H1 (cell line): ENCODE measurements at regions not wholly inside any gene's neighbourhood (a gene's known extent, or its start where the extent isn't known, plus 50 kb on each side); places are given as distances from the start of the nearest gene placed in this dataset.

ENCODE experiments used
- CTCF ChIA-PET: fragments of 300-600 bp; sonication (Branson Sonifier 250); formaldehyde crosslinking; loops from one replicate; lab custom pipeline; 2021; ENCODE audit not compliant: partially characterized antibody; lab: Charles Lee
- POLR2A ChIA-PET: fragments of 300-600 bp; sonication (Branson Sonifier 250); formaldehyde crosslinking; loops from one replicate; lab custom pipeline; 2021; ENCODE audit warnings: inconsistent platforms; ENCODE audit not compliant: partially characterized antibody; lab: Charles Lee
- DNase-seq, 2 experiments: peaks; one replicate each; pipeline versions ENCODE4 v3.0.0 to v3.0.0-alpha.2; 2010 to 2022; ENCODE audit warnings: low spot score in 2 of 2, low read depth in 1 of 2, mixed read lengths in 1 of 2
- FAIRE-seq: peaks from 2 replicates; lab custom pipeline; 2011; peaks lifted over from hg19 to GRCh38; lab: Jason Lieb, UNC
- H2AFZ ChIP-seq: 2 replicates; pipeline ENCODE4 v1.8.1; 2012; ENCODE audit warnings: low read length, inconsistent platforms
- H2AK5ac ChIP-seq: 2 replicates; pipeline ENCODE4 v1.6.1; 2013; ENCODE audit warnings: low read depth, low read length
- H2BK120ac ChIP-seq: replicated peaks from 2 replicates; pipeline ENCODE3; 2013; ENCODE audit warnings: low read depth, low read length, inconsistent platforms
- H2BK12ac ChIP-seq: 2 replicates; pipeline ENCODE4 v1.6.1; 2013; ENCODE audit warnings: low read depth, low read length
- H2BK15ac ChIP-seq: 2 replicates; pipeline ENCODE4 v1.6.1; 2013; ENCODE audit warnings: low read length
- H2BK20ac ChIP-seq: 2 replicates; pipeline ENCODE4 v1.6.1; 2013; ENCODE audit warnings: low read length
- H2BK5ac ChIP-seq: 2 replicates; pipeline ENCODE4 v1.6.1; 2013; ENCODE audit warnings: low read depth, low read length
- H3K14ac ChIP-seq: 2 replicates; pipeline ENCODE4 v1.6.1; 2013; ENCODE audit warnings: inconsistent platforms; ENCODE audit not compliant: insufficient read length
- H3K18ac ChIP-seq: 2 replicates; pipeline ENCODE4 v1.6.1; 2013; ENCODE audit warnings: low read length; ENCODE audit errors: extremely low read depth
- H3K23ac ChIP-seq: 2 replicates; pipeline ENCODE4 v1.6.1; 2013; ENCODE audit warnings: inconsistent platforms; ENCODE audit not compliant: insufficient read length
- H3K23me2 ChIP-seq: 2 replicates; pipeline ENCODE4 v1.6.1; 2013; ENCODE audit warnings: low read depth, low read length
- H3K27ac ChIP-seq: 2 replicates; pipeline ENCODE4 v1.6.1; 2011; ENCODE audit warnings: low read depth, low read length, inconsistent platforms
- H3K27me3 ChIP-seq, 4 experiments: replicated peaks in 1 of 4; 1 replicate in 1 of 4; 2 replicates in 3 of 4; pipeline versions ENCODE4 v1.6.1 to v1.8.1; 2011 to 2013; ENCODE audit warnings: low read length in 3 of 4, mild to moderate bottlenecking in 3 of 4, inconsistent platforms in 2 of 4, mixed read lengths in 2 of 4, moderate library complexity in 1 of 4; ENCODE audit not compliant: control insufficient read depth in 3 of 4, insufficient read depth in 3 of 4; ENCODE audit errors: extremely low read depth in 1 of 4
- H3K36me3 ChIP-seq, 4 experiments: 2 replicates each; pipeline versions ENCODE4 v1.6.1 to v1.8.1; 2011 to 2013; ENCODE audit warnings: mild to moderate bottlenecking in 4 of 4, low read length in 3 of 4, moderate library complexity in 2 of 4, control low read depth in 1 of 4, inconsistent platforms in 1 of 4; ENCODE audit not compliant: insufficient read depth in 4 of 4, control insufficient read depth in 2 of 4
- H3K4ac ChIP-seq: replicated peaks from 2 replicates; pipeline ENCODE3; 2013; ENCODE audit warnings: low read length, low read depth, mixed read lengths, inconsistent platforms; ENCODE audit not compliant: insufficient read length
- H3K4me1 ChIP-seq, 4 experiments: replicated peaks in 1 of 4; 1 replicate in 1 of 4; 2 replicates in 3 of 4; pipeline versions ENCODE4 v1.6.1 to v1.8.1; 2011 to 2013; ENCODE audit warnings: low read length in 3 of 4, inconsistent platforms in 2 of 4, mixed read lengths in 1 of 4; ENCODE audit not compliant: insufficient read depth in 4 of 4, control insufficient read depth in 3 of 4
- H3K4me2 ChIP-seq, 2 experiments: 2 replicates each; pipeline versions ENCODE4 v1.6.1 to v1.8.1; 2011 to 2013; ENCODE audit warnings: low read depth in 2 of 2, low read length in 2 of 2, control low read depth in 1 of 2, inconsistent platforms in 1 of 2, mild to moderate bottlenecking in 1 of 2; ENCODE audit not compliant: insufficient read depth in 1 of 2
- H3K4me3 ChIP-seq, 4 experiments: fragments of 200-600, 300-600 bp in 1 of 4; sonication (generic), shearing (Covaris generic), sonication (Bioruptor Twin) in 1 of 4; 2 replicates each; pipeline versions ENCODE4 v1.5.1 to v1.8.1; 2011 to 2016; ENCODE audit warnings: low read length in 4 of 4, low read depth in 3 of 4, control low read depth in 2 of 4, inconsistent platforms in 2 of 4, mild to moderate bottlenecking in 2 of 4, mixed read lengths in 1 of 4, moderate library complexity in 1 of 4; ENCODE audit not compliant: insufficient read depth in 2 of 4; ENCODE audit errors: extremely low read depth in 1 of 4
- H3K56ac ChIP-seq: replicated peaks from 2 replicates; pipeline ENCODE3; 2013; ENCODE audit warnings: low read depth, mild to moderate bottlenecking, mixed read lengths, low read length, inconsistent platforms; ENCODE audit not compliant: insufficient read length
- H3K79me1 ChIP-seq: 2 replicates; pipeline ENCODE4 v1.6.1; 2013; ENCODE audit warnings: low read depth, low read length, control low read depth
- H3K79me2 ChIP-seq, 2 experiments: 2 replicates each; pipeline versions ENCODE4 v1.6.1 to v1.8.1; 2012 to 2013; ENCODE audit warnings: low read length in 2 of 2, mild to moderate bottlenecking in 2 of 2, inconsistent platforms in 1 of 2; ENCODE audit not compliant: insufficient read depth in 2 of 2, control insufficient read depth in 1 of 2
- H3K9ac ChIP-seq, 4 experiments: replicated peaks in 1 of 4; 1 replicate in 1 of 4; 2 replicates in 3 of 4; pipeline versions ENCODE4 v1.6.1 to v1.8.1; 2011 to 2013; ENCODE audit warnings: low read depth in 3 of 4, low read length in 3 of 4, control low read depth in 2 of 4, mild to moderate bottlenecking in 2 of 4, moderate library complexity in 2 of 4, inconsistent platforms in 1 of 4; ENCODE audit errors: extremely low read depth in 1 of 4
- H3K9me3 ChIP-seq, 2 experiments: 2 replicates each; pipeline versions ENCODE4 v1.6.1 to v1.8.1; 2012 to 2013; ENCODE audit warnings: mild to moderate bottlenecking in 2 of 2, moderate library complexity in 2 of 2, control low read depth in 1 of 2, inconsistent platforms in 1 of 2, low read depth in 1 of 2, low read length in 1 of 2, mixed read lengths in 1 of 2; ENCODE audit not compliant: insufficient read depth in 2 of 2
- H4K20me1 ChIP-seq, 2 experiments: replicated peaks in 1 of 2; 2 replicates each; pipeline versions ENCODE3 to v1.8.1; 2011 to 2013; ENCODE audit warnings: inconsistent platforms in 2 of 2, low read length in 2 of 2, mild to moderate bottlenecking in 1 of 2; ENCODE audit not compliant: insufficient read depth in 2 of 2, control insufficient read depth in 1 of 2
- H4K5ac ChIP-seq: 2 replicates; pipeline ENCODE4 v1.6.1; 2013; ENCODE audit warnings: low read length, low read depth, mixed read lengths, inconsistent platforms; ENCODE audit not compliant: insufficient read length
- H4K8ac ChIP-seq: 2 replicates; pipeline ENCODE4 v1.8.0; 2013; ENCODE audit warnings: mild to moderate bottlenecking, moderate library complexity, low read length, inconsistent platforms; ENCODE audit not compliant: insufficient read depth; ENCODE audit errors: extremely low read depth
- H4K91ac ChIP-seq: replicated peaks from 2 replicates; pipeline ENCODE3; 2013; ENCODE audit warnings: low read length, mixed read lengths, inconsistent platforms; ENCODE audit not compliant: insufficient read length
- FOSL1 ChIP-seq: IDR thresholded peaks from 2 replicates; pipeline ENCODE4 v1.6.1; 2011; ENCODE audit warnings: mild to moderate bottlenecking, low read depth, low read length, moderate library complexity; ENCODE audit not compliant: insufficient read depth
- HDAC2 ChIP-seq, 2 experiments: fragments of 300-600 bp in 1 of 2; sonication (generic) in 1 of 2; IDR thresholded peaks; 2 replicates each; pipeline ENCODE4 v1.6.1; 2011 to 2012; ENCODE audit warnings: low read depth in 2 of 2, low read length in 2 of 2, mild to moderate bottlenecking in 2 of 2, moderate library complexity in 2 of 2, borderline replicate concordance in 1 of 2, inconsistent platforms in 1 of 2
- MAX ChIP-seq: IDR thresholded peaks from 2 replicates; pipeline ENCODE4 v1.6.1; 2012; ENCODE audit warnings: inconsistent platforms
- POLR2A ChIP-seq, 2 experiments: IDR thresholded peaks; 1 replicate in 1 of 2; 2 replicates in 1 of 2; pipeline ENCODE4 v1.6.1; 2011; ENCODE audit warnings: low read depth in 2 of 2, low read length in 2 of 2, mild to moderate bottlenecking in 2 of 2; ENCODE audit errors: control extremely low read depth in 1 of 2
- SAP30 ChIP-seq: fragments of 300-600 bp; sonication (generic); IDR thresholded peaks from 2 replicates; pipeline ENCODE4 v1.7.1; 2012; ENCODE audit warnings: low read length, moderate library complexity, mild to moderate bottlenecking, inconsistent platforms; ENCODE audit not compliant: insufficient read depth, insufficient replicate concordance
- SP4 ChIP-seq: IDR thresholded peaks from 2 replicates; pipeline ENCODE4 v1.6.1; 2012; ENCODE audit warnings: low read length, inconsistent platforms
- TCF12 ChIP-seq: IDR thresholded peaks from 2 replicates; pipeline ENCODE4 v1.6.1; 2011; ENCODE audit warnings: low read depth, mild to moderate bottlenecking, low read length
- WGBS, 2 experiments: shearing (Covaris generic) in 1 of 2; methylation state at CpG; one replicate each; pipeline versions ENCODE4 v1.1.6 to v1.1.7; 2013 to 2015; ENCODE audit warnings: low lambda C conversion rate in 2 of 2, mixed read lengths in 2 of 2, inconsistent platforms in 1 of 2, low coverage in 1 of 2, missing lambda C conversion rate in 1 of 2; ENCODE audit not compliant: insufficient replicate concordance in 2 of 2, insufficient coverage in 1 of 2, insufficient read length in 1 of 2; ENCODE audit errors: extremely low coverage in 1 of 2, missing lambda C conversion rate in 1 of 2; 5-methylcytosine and 5-hydroxymethylcytosine counted together

- no peak overlapping the region for H2AK5ac ChIP-seq
- no peak overlapping the region for H4K8ac ChIP-seq
- no peak overlapping the region for H3K23ac ChIP-seq
- H2AFZ ChIP-seq, result no peak overlapping the region
- no peaks in the 10 kb centered on the region for H4K20me1 ChIP-seq
- H3K27ac ChIP-seq, result no peak overlapping the region
- 82% methylated on average over 4 of the region's 6 CpGs; no CpG with 5 or more reads in 1 of the 2 experiments for WGBS, 2 experiments
- H4K91ac ChIP-seq, result no peak overlapping the region
- no peaks in the 10 kb centered on the region for H3K9me3 ChIP-seq
- H3K4me3 ChIP-seq, result no peak overlapping the region
- H2BK15ac ChIP-seq, result no peak overlapping the region
- H3K4ac ChIP-seq, result no peak overlapping the region
- DNase-seq (no peak), FAIRE-seq (no peak)
- no peak overlapping the region for H3K14ac ChIP-seq
- POLR2A ChIA-PET, result no interaction called here
- no peaks in the 10 kb centered on the region for H3K23me2 ChIP-seq
- CTCF ChIA-PET, result interaction anchor here (2.2 kb wide), 1 partner anchor 25 kb away, joined by 7 read pairs; no protein-coding TSS in a partner anchor
- TF ChIP-seq TCF12 (no peak), MAX (no peak), SP4 (no peak), SAP30 (no peak), FOSL1 (no peak), HDAC2 (IDR thresholded peaks at IDR 0.05; ENCODE audit: borderline replicate concordance in 1 of 2, low read depth in 2 of 2, low read length in 2 of 2) (no peak), POLR2A (IDR thresholded peaks at IDR 0.05; ENCODE audit: control extremely low read depth in 1 of 2, low read depth in 2 of 2, low read length in 2 of 2) (no peak)
- no peak overlapping the region for H3K56ac ChIP-seq
- H3K36me3 ChIP-seq, result no peaks in the 10 kb centered on the region
- no peak overlapping the region for H2BK120ac ChIP-seq
- H3K79me2 ChIP-seq, result no peaks in the 10 kb centered on the region; a peak in 1 of 4 replicates
- H3K27me3 ChIP-seq, result no peaks in the 10 kb centered on the region
- H4K5ac ChIP-seq, result no peak overlapping the region
- no peak overlapping the region for H2BK5ac ChIP-seq
- H3K4me1 ChIP-seq, result no peaks in the 10 kb centered on the region
- H3K4me2 ChIP-seq, result no peak overlapping the region
- no peak overlapping the region for H3K18ac ChIP-seq
- H3K9ac ChIP-seq, result no peak overlapping the region
- no peak overlapping the region for H2BK12ac ChIP-seq
- no peak overlapping the region for H2BK20ac ChIP-seq
- no peaks in the 10 kb centered on the region for H3K79me1 ChIP-seq
These were observed 285.1 kb downstream of the IL20RB start for GRCh38 chr3:137242836-137243400.
